PC-9 (cell line): ENCODE measurements at regions not wholly inside any gene's neighbourhood (a gene's known extent, or its start where the extent isn't known, plus 50 kb on each side); places are given as distances from the start of the nearest gene placed in this dataset.

Experiments used
- BruUV-seq: library from RNA; stranded (reverse); fragments of 400-500 nt; replicated peaks from 2 replicates; lab custom pipeline; 2021; lab: Mats Ljungman, UMichigan
- CTCF ChIA-PET: fragments of 300-600 bp; sonication (Branson Sonifier 250); formaldehyde crosslinking; loops from one replicate; lab custom pipeline; 2022; ENCODE audit warnings: antibody characterized with exemption; lab: Charles Lee
- POLR2A ChIA-PET: fragments of 300-600 bp; sonication (Branson Sonifier 250); formaldehyde crosslinking; loops from one replicate; lab custom pipeline; 2022; ENCODE audit warnings: antibody characterized with exemption; ENCODE audit not compliant: unreplicated experiment; lab: Charles Lee
- DNase-seq, 2 experiments: peaks; one replicate each; pipeline versions ENCODE4 v3.0.0 to v3.0.0-alpha.2; 2015 to 2022; ENCODE audit warnings: mixed read lengths in 1 of 2
- H2AFZ ChIP-seq: fragments of 200-600 bp; sonication (generic); 2 replicates; pipeline ENCODE4 v1.8.1; 2017; ENCODE audit warnings: antibody characterized with exemption
- H3F3A ChIP-seq: fragments of 200-600 bp; sonication (generic); 2 replicates; pipeline ENCODE4 v1.8.1; 2017; ENCODE audit warnings: antibody characterized with exemption, mild to moderate bottlenecking, low read depth; ENCODE audit not compliant: insufficient read depth
- H3K27ac ChIP-seq: fragments of 200-600 bp; sonication (generic); 2 replicates; pipeline ENCODE4 v1.6.1; 2016; ENCODE audit warnings: mixed run types
- H3K27me3 ChIP-seq: fragments of 200-600 bp; sonication (generic); 2 replicates; pipeline ENCODE4 v1.6.1; 2016; ENCODE audit warnings: low read depth, mixed run types; ENCODE audit not compliant: insufficient read depth
- H3K36me3 ChIP-seq: fragments of 200-600 bp; sonication (generic); 2 replicates; pipeline ENCODE4 v1.6.1; 2016; ENCODE audit warnings: low read depth, mixed run types
- H3K4me1 ChIP-seq: fragments of 200-600 bp; sonication (generic); replicated peaks from 2 replicates; pipeline ENCODE4 v1.6.1; 2016; ENCODE audit warnings: mixed run types; ENCODE audit not compliant: insufficient read depth
- H3K4me2 ChIP-seq: fragments of 200-600 bp; sonication (generic); 2 replicates; pipeline ENCODE4 v1.6.1; 2017; ENCODE audit warnings: mixed run types
- H3K4me3 ChIP-seq: fragments of 200-600 bp; sonication (generic); 2 replicates; pipeline ENCODE4 v1.6.1; 2016; ENCODE audit warnings: mixed run types
- H3K79me2 ChIP-seq: fragments of 200-600 bp; sonication (generic); 2 replicates; pipeline ENCODE4 v1.6.1; 2017; ENCODE audit warnings: low read depth, mixed run types
- H3K9me2 ChIP-seq: fragments of 200-600 bp; sonication (generic); 2 replicates; pipeline ENCODE4 v1.8.1; 2017; ENCODE audit warnings: mild to moderate bottlenecking; ENCODE audit not compliant: insufficient read depth
- H3K9me3 ChIP-seq: fragments of 200-600 bp; sonication (generic); 2 replicates; pipeline ENCODE4 v1.8.1; 2016; ENCODE audit warnings: low read depth; ENCODE audit not compliant: insufficient read depth
- H4K20me1 ChIP-seq: fragments of 200-600 bp; sonication (generic); 2 replicates; pipeline ENCODE4 v1.8.1; 2017; ENCODE audit not compliant: insufficient read depth
- EZH2 ChIP-seq: fragments of 200-600 bp; sonication (generic); IDR thresholded peaks from 2 replicates; pipeline ENCODE4 v1.8.0; 2017; ENCODE audit warnings: antibody characterized with exemption, low read depth
- intact Hi-C: fragments of 100-400 bp; cut with micrococcal nuclease; formaldehyde crosslinking; loops from one replicate; pipeline ENCODE4 v1.10.0; 2022; ENCODE audit not compliant: unreplicated experiment
- TF ChIP-seq, protein P1 (sequence below): fragments of 200-600 bp; sonication (generic); conservative IDR thresholded peaks from 2 replicates; pipeline ENCODE4 v1.6.1; 2017; ENCODE audit warnings: mixed run types, antibody characterized with exemption, mild to moderate bottlenecking, moderate library complexity

DNA sequence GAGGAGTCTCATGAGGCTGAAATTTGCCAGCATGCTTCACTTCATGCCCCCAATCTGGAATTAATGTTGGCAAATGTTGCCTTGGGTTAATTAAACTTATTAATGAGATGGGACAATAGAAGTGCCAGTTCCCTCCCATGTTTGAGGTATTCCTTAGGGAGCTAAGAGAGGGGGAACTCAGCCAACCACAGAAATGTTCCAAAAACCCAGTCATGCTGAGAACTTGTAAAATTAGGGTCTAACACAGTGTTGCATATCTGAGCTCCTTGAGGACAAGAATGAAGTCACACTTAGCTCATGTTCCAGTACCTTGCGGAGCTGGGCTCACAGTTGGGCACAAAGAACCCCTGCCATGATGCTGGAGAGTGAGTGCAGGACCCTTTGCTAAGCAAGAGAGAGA lies 89.4 kb downstream of the OAT start:
- no peaks in the 10 kb centered on the region for H3K27me3 ChIP-seq
- H3K79me2 ChIP-seq = no peaks in the 10 kb centered on the region
- H3K36me3 ChIP-seq = no peaks in the 10 kb centered on the region
- no peak overlapping the region for H3K27ac ChIP-seq
- POLR2A ChIA-PET = no interaction called here
- H2AFZ ChIP-seq = no peak overlapping the region
- H3K4me2 ChIP-seq = no peak overlapping the region
- H3K9me3 ChIP-seq = no peaks in the 10 kb centered on the region
- H3K4me3 ChIP-seq = no peak overlapping the region
- H3F3A ChIP-seq = no peaks in the 10 kb centered on the region
- CTCF ChIA-PET = no interaction called here
- no TSS peak for BruUV-seq
- no peaks in the 10 kb centered on the region for H3K4me1 ChIP-seq
- H4K20me1 ChIP-seq = no peaks in the 10 kb centered on the region
- no peaks in the 10 kb centered on the region for H3K9me2 ChIP-seq
- no peak for DNase-seq
- intact Hi-C loops = no loop called here
- TF ChIP-seq EZH2 = no peak
- TF ChIP-seq, protein P1, sequence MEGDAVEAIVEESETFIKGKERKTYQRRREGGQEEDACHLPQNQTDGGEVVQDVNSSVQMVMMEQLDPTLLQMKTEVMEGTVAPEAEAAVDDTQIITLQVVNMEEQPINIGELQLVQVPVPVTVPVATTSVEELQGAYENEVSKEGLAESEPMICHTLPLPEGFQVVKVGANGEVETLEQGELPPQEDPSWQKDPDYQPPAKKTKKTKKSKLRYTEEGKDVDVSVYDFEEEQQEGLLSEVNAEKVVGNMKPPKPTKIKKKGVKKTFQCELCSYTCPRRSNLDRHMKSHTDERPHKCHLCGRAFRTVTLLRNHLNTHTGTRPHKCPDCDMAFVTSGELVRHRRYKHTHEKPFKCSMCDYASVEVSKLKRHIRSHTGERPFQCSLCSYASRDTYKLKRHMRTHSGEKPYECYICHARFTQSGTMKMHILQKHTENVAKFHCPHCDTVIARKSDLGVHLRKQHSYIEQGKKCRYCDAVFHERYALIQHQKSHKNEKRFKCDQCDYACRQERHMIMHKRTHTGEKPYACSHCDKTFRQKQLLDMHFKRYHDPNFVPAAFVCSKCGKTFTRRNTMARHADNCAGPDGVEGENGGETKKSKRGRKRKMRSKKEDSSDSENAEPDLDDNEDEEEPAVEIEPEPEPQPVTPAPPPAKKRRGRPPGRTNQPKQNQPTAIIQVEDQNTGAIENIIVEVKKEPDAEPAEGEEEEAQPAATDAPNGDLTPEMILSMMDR = no peak

DNA sequence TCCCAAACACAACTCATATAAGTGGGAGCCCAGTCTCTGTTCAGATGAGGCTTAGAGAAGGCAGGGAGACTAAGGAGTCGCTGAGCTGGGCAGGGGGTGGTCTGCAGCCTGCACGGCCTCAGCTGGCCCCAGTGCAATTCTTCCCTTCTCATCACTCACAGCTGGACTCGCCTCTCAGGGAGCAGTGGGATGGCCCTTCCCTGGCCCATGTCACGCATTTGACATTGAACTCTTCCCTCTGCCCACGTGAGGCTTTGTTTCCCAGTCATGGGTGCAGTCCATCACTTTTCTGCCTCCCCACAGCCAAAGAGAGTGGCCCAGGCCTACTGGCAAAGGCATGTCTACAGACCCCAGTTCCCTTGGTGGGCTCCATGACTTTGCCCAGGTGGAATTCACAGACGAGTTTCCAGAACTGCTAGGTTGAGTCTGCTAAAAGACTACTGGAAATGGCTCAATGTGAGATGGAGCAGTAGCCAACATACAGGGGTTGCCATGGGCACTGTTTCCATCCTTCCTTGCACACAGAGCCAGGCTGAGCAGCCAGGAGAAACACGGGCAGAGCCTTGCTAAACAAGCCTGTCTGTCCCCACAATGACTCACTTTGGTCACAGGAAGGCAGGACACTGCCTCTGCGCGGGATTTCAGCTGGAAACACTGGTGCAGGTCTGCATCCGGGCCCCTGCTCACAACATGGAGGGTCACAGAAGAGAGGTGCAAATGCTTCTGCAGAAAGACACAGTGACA lies 90.1 kb downstream of the OAT start:
- ChIA-PET CTCF (no interaction called here), POLR2A (no interaction called here)
- Histone ChIP-seq H3K4me3 (no peak overlapping the region), H3K27ac (no peak overlapping the region), H4K20me1 (no peaks in the 10 kb centered on the region), H3K27me3 (no peaks in the 10 kb centered on the region), H3K79me2 (no peaks in the 10 kb centered on the region), H3K9me2 (no peaks in the 10 kb centered on the region), H3F3A (no peaks in the 10 kb centered on the region), H3K4me1 (no peaks in the 10 kb centered on the region), H3K36me3 (no peaks in the 10 kb centered on the region), H3K4me2 (no peak overlapping the region), H3K9me3 (no peaks in the 10 kb centered on the region), H2AFZ (no peak overlapping the region)
- TF ChIP-seq, protein P1 = no peak
- TF ChIP-seq EZH2 = no peak
- DNase-seq = no peak
- BruUV-seq = no TSS peak
- intact Hi-C loops = no loop called here

- POLR2A ChIA-PET = no interaction called here
- CTCF ChIA-PET = no interaction called here
Measured at GRCh38 chr10:124325998-124326636, 92.6 kb downstream of the OAT start.

More at GRCh38 chr10:124325998-124326636, 92.6 kb downstream of the OAT start:
- Histone ChIP-seq H3K4me3 (no peak overlapping the region), H3K9me3 (no peaks in the 10 kb centered on the region), H3F3A (no peaks in the 10 kb centered on the region), H3K9me2 (no peaks in the 10 kb centered on the region), H2AFZ (no peak overlapping the region), H3K36me3 (no peaks in the 10 kb centered on the region), H3K4me2 (no peak overlapping the region), H3K79me2 (no peaks in the 10 kb centered on the region), H3K4me1 (no peaks in the 10 kb centered on the region), H4K20me1 (no peaks in the 10 kb centered on the region), H3K27ac (no peak overlapping the region), H3K27me3 (no peaks in the 10 kb centered on the region)
- intact Hi-C loops = no loop called here
- BruUV-seq = no TSS peak
- no peak for DNase-seq
- TF ChIP-seq EZH2 = no peak
